Ectodermal cell (in vitro differentiated cells): ENCODE measurements at regions not wholly inside any gene's neighbourhood (a gene's known extent, or its start where the extent isn't known, plus 50 kb on each side); places are given as distances from the start of the nearest gene placed in this dataset.

Source experiments
- H3K27ac ChIP-seq: 2 replicates; pipeline ENCODE4 v1.7.0; 2013; ENCODE audit warnings: mild to moderate bottlenecking, low read depth, low read length; ENCODE audit not compliant: insufficient read depth, poor library complexity, severe bottlenecking
- H3K27me3 ChIP-seq: 2 replicates; pipeline ENCODE4 v1.7.0; 2013; ENCODE audit warnings: mild to moderate bottlenecking, low read length; ENCODE audit not compliant: insufficient read depth, control insufficient read depth, poor library complexity, severe bottlenecking
- H3K36me3 ChIP-seq: one replicate; pipeline ENCODE4 v1.7.0; 2013; ENCODE audit warnings: low read length; ENCODE audit not compliant: control insufficient read depth, insufficient read depth
- H3K4me1 ChIP-seq: one replicate; pipeline ENCODE4 v1.7.0; 2013; ENCODE audit warnings: low read length; ENCODE audit not compliant: control insufficient read depth, insufficient read depth
- H3K4me3 ChIP-seq: 2 replicates; pipeline ENCODE4 v1.7.0; 2013; ENCODE audit warnings: low read depth, low read length, control low read depth; ENCODE audit not compliant: insufficient read depth
- H3K9me3 ChIP-seq: 2 replicates; pipeline ENCODE4 v1.7.0; 2013; ENCODE audit warnings: mild to moderate bottlenecking, low read length, moderate library complexity; ENCODE audit not compliant: control insufficient read depth
- WGBS, 2 experiments: methylation state at CpG; one replicate each; pipeline ENCODE4 v1.1.7; 2013; ENCODE audit warnings: missing lambda C conversion rate in 2 of 2; 5-methylcytosine and 5-hydroxymethylcytosine counted together

GRCh38 chr11:122391049-122391448 lies 264.5 kb upstream of the UBASH3B start:
- H3K9me3 ChIP-seq: no peaks in the 10 kb centered on the region
- no peak overlapping the region for H3K27ac ChIP-seq
- no peaks in the 10 kb centered on the region for H3K4me1 ChIP-seq
- no peaks in the 10 kb centered on the region for H3K36me3 ChIP-seq
- H3K27me3 ChIP-seq: no peaks in the 10 kb centered on the region
- H3K4me3 ChIP-seq: no peak overlapping the region

GRCh38 chr11:122383186-122383585 lies 267.2 kb upstream of the BLID start:
- H3K27me3 ChIP-seq: no peaks in the 10 kb centered on the region
- WGBS, 2 experiments: no CpG with 5 or more reads among the region's 1 CpG
- H3K36me3 ChIP-seq: no peaks in the 10 kb centered on the region
- no peak overlapping the region for H3K27ac ChIP-seq
- H3K9me3 ChIP-seq: no peaks in the 10 kb centered on the region
- no peaks in the 10 kb centered on the region for H3K4me1 ChIP-seq
- no peak overlapping the region for H3K4me3 ChIP-seq

- Histone ChIP-seq H3K36me3 (no peaks in the 10 kb centered on the region), H3K27ac (no peak overlapping the region), H3K4me1 (no peaks in the 10 kb centered on the region), H3K9me3 (no peaks in the 10 kb centered on the region), H3K4me3 (no peak overlapping the region), H3K27me3 (no peaks in the 10 kb centered on the region)
- WGBS, 2 experiments: 89 to 91% methylated on average over 4 of the region's 4 CpGs
These were observed 259.8 kb upstream of the BLID start for GRCh38 chr11:122375687-122376399.

- no peaks in the 10 kb centered on the region for H3K36me3 ChIP-seq
- 92 to 98% methylated on average over 4 of the region's 4 CpGs for WGBS, 2 experiments
- H3K4me1 ChIP-seq: peaks cover 5% of the 10 kb centered on the region
- H3K27me3 ChIP-seq: no peaks in the 10 kb centered on the region
- H3K4me3 ChIP-seq: no peak overlapping the region
- no peak overlapping the region for H3K27ac ChIP-seq
- no peaks in the 10 kb centered on the region for H3K9me3 ChIP-seq
These were observed 252.8 kb upstream of the BLID start for GRCh38 chr11:122368796-122369195.

GRCh38 chr11:122367809-122368231 lies 251.8 kb upstream of the BLID start:
- no peaks in the 10 kb centered on the region for H3K9me3 ChIP-seq
- WGBS, 2 experiments: 86 to 90% methylated on average over 6 of the region's 6 CpGs
- no peaks in the 10 kb centered on the region for H3K27me3 ChIP-seq
- H3K4me3 ChIP-seq: no peak overlapping the region
- H3K4me1 ChIP-seq: peaks cover 5% of the 10 kb centered on the region
- H3K27ac ChIP-seq: no peak overlapping the region
- no peaks in the 10 kb centered on the region for H3K36me3 ChIP-seq

- Histone ChIP-seq H3K4me1 (peaks cover 5% of the 10 kb centered on the region), H3K36me3 (no peaks in the 10 kb centered on the region), H3K27me3 (no peaks in the 10 kb centered on the region), H3K9me3 (no peaks in the 10 kb centered on the region), H3K4me3 (no peak overlapping the region), H3K27ac (no peak overlapping the region)
- WGBS, 2 experiments: 88 to 89% methylated on average over 11 of the region's 11 CpGs
These were observed 249.8 kb upstream of the BLID start for GRCh38 chr11:122365610-122366360.

GRCh38 chr11:122363296-122363695 lies 247.3 kb upstream of the BLID start:
- 91 to 95% methylated on average over 5 of the region's 5 CpGs for WGBS, 2 experiments
- peaks cover 15% of the 10 kb centered on the region for H3K4me1 ChIP-seq
- H3K36me3 ChIP-seq: no peaks in the 10 kb centered on the region
- no peak overlapping the region for H3K4me3 ChIP-seq
- no peaks in the 10 kb centered on the region for H3K9me3 ChIP-seq
- H3K27me3 ChIP-seq: no peaks in the 10 kb centered on the region
- H3K27ac ChIP-seq: no peak overlapping the region

GRCh38 chr11:122362381-122362780 lies 246.4 kb upstream of the BLID start:
- Histone ChIP-seq H3K4me3 (no peak overlapping the region), H3K27me3 (no peaks in the 10 kb centered on the region), H3K36me3 (no peaks in the 10 kb centered on the region), H3K4me1 (peaks cover 15% of the 10 kb centered on the region), H3K9me3 (no peaks in the 10 kb centered on the region), H3K27ac (no peak overlapping the region)
- WGBS, 2 experiments: 96 to 100% methylated on average over 1 to 2 of the region's 2 CpGs

- WGBS, 2 experiments: 97 to 98% methylated on average over 4 of the region's 4 CpGs
- Histone ChIP-seq H3K4me3 (no peak overlapping the region), H3K27me3 (no peaks in the 10 kb centered on the region), H3K27ac (no peak overlapping the region), H3K36me3 (no peaks in the 10 kb centered on the region), H3K9me3 (no peaks in the 10 kb centered on the region), H3K4me1 (peaks cover 14% of the 10 kb centered on the region)
These were observed 244.9 kb upstream of the BLID start for GRCh38 chr11:122360875-122361274.

- no peaks in the 10 kb centered on the region for H3K9me3 ChIP-seq
- no peaks in the 10 kb centered on the region for H3K36me3 ChIP-seq
- no peak overlapping the region for H3K4me3 ChIP-seq
- peaks cover 11% of the 10 kb centered on the region for H3K4me1 ChIP-seq
- no peak overlapping the region for H3K27ac ChIP-seq
- H3K27me3 ChIP-seq: no peaks in the 10 kb centered on the region
- WGBS, 2 experiments: 72 to 74% methylated on average over 10 to 11 of the region's 11 CpGs
These were observed 243.1 kb upstream of the BLID start for GRCh38 chr11:122359081-122359571.
